ENCODE measurements at regions not wholly inside any gene's neighbourhood (a gene's known extent, or its start where the extent isn't known, plus 50 kb on each side); places are given as distances from the start of the nearest gene placed in this dataset.

DNA sequence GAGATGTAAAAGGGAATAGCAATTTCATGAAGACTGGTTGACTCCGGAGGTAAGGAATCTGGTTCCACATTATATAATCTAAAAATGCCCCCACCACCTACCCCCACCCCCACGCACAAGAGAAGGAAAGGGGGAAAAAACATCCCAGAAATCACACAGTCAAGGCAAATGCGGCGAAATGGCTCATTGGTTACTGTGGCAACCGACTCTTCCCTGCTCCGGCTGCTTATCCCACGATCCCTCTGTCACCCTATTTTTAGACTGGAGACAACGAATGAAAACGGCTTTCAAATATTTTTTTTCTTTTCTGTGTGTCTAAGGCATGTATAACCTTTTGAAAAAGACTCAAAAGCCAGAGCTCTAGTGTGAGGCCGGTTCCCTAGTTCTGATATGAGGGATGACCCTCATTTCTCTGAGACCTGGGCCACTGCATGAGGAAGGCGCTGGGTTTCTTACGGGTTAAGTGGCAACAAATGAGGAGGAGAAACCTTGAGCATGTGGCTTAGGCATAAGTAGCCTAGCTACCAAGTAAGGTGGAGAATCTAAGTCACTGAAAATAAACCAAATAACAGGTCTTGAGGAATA lies 148.3 kb upstream of the GRIN2B start:
- no peak for DNase-seq (ENCODE audit: low read depth in 1 of 2, low spot score in 1 of 2)
- H3K27ac ChIP-seq (replicated peaks): no peak overlapping the region
- H3K27me3 ChIP-seq (ENCODE audit: insufficient read depth, poor library complexity, severe bottlenecking): no peaks in the 10 kb centered on the region
- no peak overlapping the region for H3K4me3 ChIP-seq (replicated peaks; ENCODE audit: insufficient read depth, low read length)
- TF ChIP-seq SPI1 (IDR thresholded peaks at IDR 0.05; ENCODE audit: borderline replicate concordance, low read depth) (no peak), GABPA (IDR thresholded peaks at IDR 0.05; ENCODE audit: low read depth) (no peak), CTCF (IDR thresholded peaks at IDR 0.05; ENCODE audit: insufficient read depth, low read length) (no peak), POLR2AphosphoS5 (IDR thresholded peaks at IDR 0.05; ENCODE audit: low read depth) (no peak), REST (IDR thresholded peaks at IDR 0.05; ENCODE audit: insufficient replicate concordance, low read depth) (no peak)

DNA sequence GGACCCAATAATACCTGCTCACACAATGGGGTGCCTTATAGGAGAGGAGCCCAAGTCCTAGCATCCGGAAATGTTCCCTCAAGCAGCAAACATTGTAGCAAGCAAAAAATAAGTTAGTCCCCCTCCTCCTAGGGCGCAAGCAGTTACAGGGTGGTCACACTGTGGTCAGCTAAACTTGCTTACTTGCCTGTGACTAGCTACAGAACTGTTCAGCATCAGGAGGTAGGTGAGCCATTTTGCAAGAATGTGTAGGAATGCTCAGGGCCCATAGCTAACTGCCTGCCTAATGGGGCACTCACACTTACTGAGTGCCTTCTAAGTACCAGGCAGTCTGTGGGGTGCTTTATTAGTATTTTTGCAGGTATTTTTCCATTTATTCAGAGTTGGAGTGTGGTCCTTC lies 154.6 kb upstream of the GRIN2B start:
- H3K27ac ChIP-seq (replicated peaks): no peak overlapping the region

More for the DNA sequence above, 154.6 kb upstream of the GRIN2B start:
- TF ChIP-seq SPI1 (IDR thresholded peaks at IDR 0.05; ENCODE audit: borderline replicate concordance, low read depth): no peak
- no peak for TF ChIP-seq REST (IDR thresholded peaks at IDR 0.05; ENCODE audit: insufficient replicate concordance, low read depth)
- no peak for TF ChIP-seq POLR2AphosphoS5 (IDR thresholded peaks at IDR 0.05; ENCODE audit: low read depth)
- TF ChIP-seq CTCF (IDR thresholded peaks at IDR 0.05; ENCODE audit: insufficient read depth, low read length): no peak
- no peak for TF ChIP-seq GABPA (IDR thresholded peaks at IDR 0.05; ENCODE audit: low read depth)
- no peak for DNase-seq (ENCODE audit: low read depth in 1 of 2, low spot score in 1 of 2)
- Histone ChIP-seq H3K27me3 (ENCODE audit: insufficient read depth, poor library complexity, severe bottlenecking) (peaks cover 3% of the 10 kb centered on the region), H3K4me3 (replicated peaks; ENCODE audit: insufficient read depth, low read length) (no peak overlapping the region)
